Common myeloid progenitor, CD34-positive (primary cell): ENCODE measurements at regions not wholly inside any gene's neighbourhood (a gene's known extent, or its start where the extent isn't known, plus 50 kb on each side); places are given as distances from the start of the nearest gene placed in this dataset.

ENCODE experiments used
- CTCF ChIA-PET: fragments of 350-600 bp; sonication (Branson Sonifier 250); formaldehyde crosslinking; loops from one replicate; lab custom pipeline; 2021; ENCODE audit warnings: antibody characterized with exemption; lab: Charles Lee
- POLR2A ChIA-PET: fragments of 350-600 bp; sonication (Branson Sonifier 250); formaldehyde crosslinking; loops from one replicate; lab custom pipeline; 2021; ENCODE audit warnings: antibody characterized with exemption; lab: Charles Lee
- DNase-seq, 3 donors: peaks; one replicate each; pipeline versions ENCODE4 v3.0.0 to v3.0.0-alpha.2; 2013
- H3K27ac ChIP-seq, 2 experiments: 1 replicate in 1 of 2; 2 replicates in 1 of 2; pipeline ENCODE4 v1.7.0; 2013; ENCODE audit warnings: inconsistent platforms in 2 of 2, low read length in 2 of 2, mild to moderate bottlenecking in 2 of 2, low read depth in 1 of 2, moderate library complexity in 1 of 2; ENCODE audit not compliant: severe bottlenecking in 2 of 2, insufficient read depth in 1 of 2, poor library complexity in 1 of 2
- H3K27me3 ChIP-seq, 5 experiments: replicated peaks in 2 of 5; 1 replicate in 3 of 5; 2 replicates in 2 of 5; pipeline versions ENCODE4 v1.6.1 to v1.7.0; 2013; ENCODE audit warnings: low read length in 4 of 5, mild to moderate bottlenecking in 2 of 5, moderate library complexity in 2 of 5, inconsistent platforms in 1 of 5; ENCODE audit not compliant: insufficient read depth in 5 of 5, control insufficient read depth in 4 of 5
- H3K36me3 ChIP-seq, 4 experiments: 1 replicate in 2 of 4; 2 replicates in 2 of 4; pipeline versions ENCODE4 v1.6.1 to v1.7.0; 2013; ENCODE audit warnings: low read length in 3 of 4, control low read depth in 1 of 4, mild to moderate bottlenecking in 1 of 4; ENCODE audit not compliant: control insufficient read depth in 4 of 4, insufficient read depth in 4 of 4
- H3K4me1 ChIP-seq, 4 experiments: 1 replicate in 3 of 4; 2 replicates in 1 of 4; pipeline versions ENCODE4 v1.6.1 to v1.7.1; 2013; ENCODE audit warnings: low read length in 3 of 4, mild to moderate bottlenecking in 3 of 4, control low read depth in 1 of 4, inconsistent platforms in 1 of 4, moderate library complexity in 1 of 4; ENCODE audit not compliant: control insufficient read depth in 4 of 4, insufficient read depth in 4 of 4; ENCODE audit errors: control extremely low read depth in 1 of 4
- H3K4me3 ChIP-seq, 7 experiments: 1 replicate in 4 of 7; 2 replicates in 3 of 7; pipeline versions ENCODE4 v1.5.1 to v1.7.0; 2013; ENCODE audit warnings: mild to moderate bottlenecking in 7 of 7, low read length in 6 of 7, moderate library complexity in 6 of 7, inconsistent platforms in 2 of 7, low read depth in 2 of 7, control low read depth in 1 of 7; ENCODE audit not compliant: insufficient read depth in 4 of 7, control insufficient read depth in 1 of 7; ENCODE audit errors: extremely low read depth in 1 of 7
- H3K9me3 ChIP-seq, 5 experiments: 1 replicate in 4 of 5; 2 replicates in 1 of 5; pipeline versions ENCODE4 v1.6.1 to v1.7.1; 2013; ENCODE audit warnings: low read length in 4 of 5, mild to moderate bottlenecking in 2 of 5, inconsistent platforms in 1 of 5, low read depth in 1 of 5, moderate library complexity in 1 of 5; ENCODE audit not compliant: control insufficient read depth in 4 of 5, insufficient read depth in 2 of 5; ENCODE audit errors: control extremely low read depth in 1 of 5
- whole genome bisulfite sequencing: methylation state at CpG from one replicate; pipeline ENCODE4 v1.1.5; 2013; ENCODE audit not compliant: insufficient coverage; 5-methylcytosine and 5-hydroxymethylcytosine counted together

DNA sequence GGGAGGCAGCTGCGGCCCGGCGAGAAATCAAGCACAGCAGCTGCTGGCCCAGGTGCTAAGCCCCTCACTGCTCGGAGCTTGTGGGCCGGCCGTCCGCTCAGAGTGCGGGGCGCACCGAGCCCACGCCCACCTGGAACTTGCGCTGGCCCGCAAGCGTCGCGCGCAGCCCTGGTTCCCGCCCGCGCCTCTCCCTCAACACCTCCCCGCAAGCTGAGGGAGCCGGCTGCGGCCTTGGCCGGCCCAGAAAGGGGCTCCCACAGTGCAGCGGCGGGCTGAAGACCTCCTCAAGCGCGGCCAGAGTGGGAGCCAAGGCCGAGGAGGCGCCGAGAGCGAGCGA is 92.9 kb downstream of the HAPSTR1 start:
- H3K4me3 ChIP-seq, result no peak overlapping the region
- H3K27ac ChIP-seq, result no peak overlapping the region
- no peaks in the 10 kb centered on the region for H3K9me3 ChIP-seq
- H3K27me3 ChIP-seq, result no peaks in the 10 kb centered on the region
- H3K36me3 ChIP-seq, result no peaks in the 10 kb centered on the region
- CTCF ChIA-PET, result interaction anchor here (0.6 kb wide), 1 partner anchor 59 kb away, joined by 3 read pairs; no protein-coding TSS in a partner anchor
- no peaks in the 10 kb centered on the region for H3K4me1 ChIP-seq
- POLR2A ChIA-PET, result no interaction called here
- no peak for DNase-seq
- WGBS, result 96% methylated on average over 19 of the region's 33 CpGs

DNA sequence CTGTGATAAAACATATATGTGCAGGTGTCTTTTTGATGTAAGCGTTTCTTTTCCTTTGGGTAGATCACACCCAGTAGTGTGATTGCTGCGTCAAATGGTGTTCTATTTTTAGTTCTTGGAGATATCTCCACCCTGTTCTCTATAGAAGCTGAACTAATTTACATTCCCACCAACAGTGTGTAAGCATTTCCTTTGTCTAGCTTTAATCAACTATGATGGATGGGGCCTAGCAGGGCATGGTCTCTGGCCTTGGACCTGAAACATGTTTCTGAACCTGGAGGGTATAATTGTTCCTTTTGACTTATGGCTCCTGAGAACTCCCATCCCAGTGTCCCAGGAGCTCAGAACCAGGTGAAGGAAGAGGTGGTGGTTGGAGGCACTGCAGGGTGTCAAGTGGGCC is 93.9 kb downstream of the HAPSTR1 start:
- Histone ChIP-seq H3K9me3 (no peaks in the 10 kb centered on the region), H3K4me1 (no peaks in the 10 kb centered on the region), H3K27me3 (no peaks in the 10 kb centered on the region), H3K4me3 (no peak overlapping the region), H3K36me3 (no peaks in the 10 kb centered on the region), H3K27ac (no peak overlapping the region)
- WGBS, result 100% methylated on average over 1 of the region's 2 CpGs
- no peak for DNase-seq
- ChIA-PET CTCF (interaction anchor here (0.7 kb wide), 1 partner anchor 502 kb away, joined by 3 read pairs; no protein-coding TSS in a partner anchor), POLR2A (no interaction called here)

GRCh38 chr16:9186061-9186460 is 94.6 kb downstream of the HAPSTR1 start:
- no peak overlapping the region for H3K27ac ChIP-seq
- POLR2A ChIA-PET, result no interaction called here
- no peak overlapping the region for H3K4me3 ChIP-seq
- no peaks in the 10 kb centered on the region for H3K36me3 ChIP-seq
- H3K27me3 ChIP-seq, result no peaks in the 10 kb centered on the region
- CTCF ChIA-PET, result interaction anchor here (0.7 kb wide), 1 partner anchor 1355 kb away, joined by 3 read pairs; no protein-coding TSS in a partner anchor
- DNase-seq, result no peak
- H3K9me3 ChIP-seq, result no peaks in the 10 kb centered on the region
- 100% methylated on average over 2 of the region's 3 CpGs for WGBS
- H3K4me1 ChIP-seq, result no peaks in the 10 kb centered on the region

DNA sequence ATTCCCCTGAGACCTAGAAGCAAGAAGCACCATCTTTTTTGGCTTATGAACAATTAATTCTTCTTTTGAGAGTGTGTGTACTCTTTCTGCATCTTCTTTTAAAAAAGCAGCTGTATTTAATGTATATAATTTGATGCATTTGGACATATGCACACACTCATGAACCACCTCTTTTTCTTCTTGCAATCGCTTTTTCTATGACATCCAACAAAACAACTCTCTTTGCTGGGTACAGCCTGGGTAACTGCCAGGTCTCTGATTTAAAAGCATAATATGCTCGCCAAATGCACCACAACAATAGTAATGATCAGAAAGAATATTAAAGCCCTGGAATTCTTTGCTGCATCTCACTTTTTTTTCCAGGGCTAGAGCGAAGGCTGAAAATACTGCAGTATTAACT is 97.3 kb downstream of the HAPSTR1 start:
- H3K27ac ChIP-seq, result no peak overlapping the region
- ChIA-PET CTCF (interaction anchor here (1.0 kb wide), 1 partner anchor 11 kb away, joined by 3 read pairs; no protein-coding TSS in a partner anchor), POLR2A (no interaction called here)
- no peaks in the 10 kb centered on the region for H3K27me3 ChIP-seq
- H3K4me1 ChIP-seq, result no peaks in the 10 kb centered on the region
- DNase-seq, result no peak
- H3K4me3 ChIP-seq, result no peak overlapping the region
- no peaks in the 10 kb centered on the region for H3K9me3 ChIP-seq
- no peaks in the 10 kb centered on the region for H3K36me3 ChIP-seq
- 96% methylated on average over 3 of the region's 3 CpGs for WGBS

- ChIA-PET CTCF (no interaction called here), POLR2A (no interaction called here)
- H3K9me3 ChIP-seq, result peaks cover 0 to 2% (median 0%) of the 10 kb centered on the region in 5 experiments
- DNase-seq, result no peak
- H3K36me3 ChIP-seq, result no peaks in the 10 kb centered on the region
- peaks cover 0 to 5% (median 2%) of the 10 kb centered on the region in 5 experiments for H3K27me3 ChIP-seq
- H3K4me1 ChIP-seq, result no peaks in the 10 kb centered on the region
- H3K4me3 ChIP-seq, result no peak overlapping the region
- no peak overlapping the region for H3K27ac ChIP-seq
Measured at GRCh38 chr16:9191274-9191850, 99.9 kb downstream of the HAPSTR1 start.

- Histone ChIP-seq H3K27ac (no peak overlapping the region), H3K36me3 (no peaks in the 10 kb centered on the region), H3K9me3 (peaks cover 0 to 2% (median 0%) of the 10 kb centered on the region in 5 experiments), H3K27me3 (peaks cover 0 to 5% (median 2%) of the 10 kb centered on the region in 5 experiments), H3K4me1 (no peaks in the 10 kb centered on the region), H3K4me3 (no peak overlapping the region)
- CTCF ChIA-PET, result no interaction called here
- 67% methylated on average over 1 of the region's 4 CpGs for WGBS
- POLR2A ChIA-PET, result no interaction called here
- DNase-seq, result no peak
Measured at GRCh38 chr16:9192746-9193145, 101.3 kb downstream of the HAPSTR1 start.

- WGBS, result 87% methylated on average over 6 of the region's 6 CpGs
- POLR2A ChIA-PET, result no interaction called here
- Histone ChIP-seq H3K9me3 (peaks cover 0 to 2% (median 0%) of the 10 kb centered on the region in 5 experiments), H3K36me3 (no peaks in the 10 kb centered on the region), H3K27me3 (peaks cover 0 to 9% (median 2%) of the 10 kb centered on the region in 5 experiments), H3K27ac (no peak overlapping the region), H3K4me3 (no peak overlapping the region), H3K4me1 (no peaks in the 10 kb centered on the region)
- CTCF ChIA-PET, result no interaction called here
- DNase-seq, result no peak
Measured at GRCh38 chr16:9195287-9195686, 103.8 kb downstream of the HAPSTR1 start.
